ENCODE measurements at regions not wholly inside any gene's neighbourhood (a gene's known extent, or its start where the extent isn't known, plus 50 kb on each side); places are given as distances from the start of the nearest gene placed in this dataset.

GRCh38 chr14:106683631-106684030, 1157.2 kb downstream of the TMEM121 start:
- Histone ChIP-seq H3K27me3 (ENCODE audit: control insufficient read depth in 2 of 2, insufficient read depth in 2 of 2, low read length in 2 of 2) (no peaks in the 10 kb centered on the region), H3K4me3 (replicated peaks in 1 of 3; ENCODE audit: insufficient read depth in 1 of 3, low read depth in 1 of 3, low read length in 3 of 3) (no peak overlapping the region), H3K4me2 (ENCODE audit: insufficient read depth, low read length) (no peak overlapping the region), H3K9me1 (replicated peaks; ENCODE audit: control insufficient read depth, extremely low read depth, insufficient read depth, low read length) (no peaks in the 10 kb centered on the region), H3K4me1 (ENCODE audit: control insufficient read depth, extremely low read depth, insufficient read depth, low read length) (no peaks in the 10 kb centered on the region), H3K9me3 (replicated peaks; ENCODE audit: control insufficient read depth, insufficient read depth, low read length) (no peaks in the 10 kb centered on the region), H2AFZ (ENCODE audit: low read depth, low read length) (no peak overlapping the region), H3K79me2 (ENCODE audit: control insufficient read depth, insufficient read depth, low read length) (no peaks in the 10 kb centered on the region), H4K20me1 (replicated peaks; ENCODE audit: control insufficient read depth, extremely low read depth, insufficient read depth, low read length) (no peaks in the 10 kb centered on the region), H3K36me3 (ENCODE audit: control insufficient read depth in 2 of 2, extremely low read depth in 1 of 2, insufficient read depth in 2 of 2, low read length in 2 of 2) (no peaks in the 10 kb centered on the region), H3K9ac (replicated peaks; ENCODE audit: extremely low read depth, insufficient read depth, low read length) (no peak overlapping the region), H3K27ac (ENCODE audit: insufficient read depth, low read depth, low read length) (no peak overlapping the region)
- DNase-seq (ENCODE audit: low read depth, low spot score) (no peak), FAIRE-seq (no peak)
- BruUV-seq (replicated peaks), result no TSS peak
- intact Hi-C loops (cut with micrococcal nuclease) (no loop called here), dilution Hi-C loops (cut with MboI; ENCODE audit: extremely low pct_ligation_motif_present, low sequenced_read_pairs) (no loop called here)
- POLR2A ChIA-PET, result no interaction called here
- TF ChIP-seq JUN (IDR thresholded peaks at IDR 0.05; ENCODE audit: borderline replicate concordance, insufficient read depth, insufficient read length, low read depth) (no peak), GATA2 (IDR thresholded peaks at IDR 0.05; ENCODE audit: insufficient read depth, insufficient read length, low read depth, low read length) (no peak), CTCF (IDR thresholded peaks at IDR 0.05; ENCODE audit: extremely low read depth in 1 of 2, insufficient read depth in 1 of 2, low read depth in 1 of 2, low read length in 2 of 2) (no peak), FOS (IDR thresholded peaks at IDR 0.05; ENCODE audit: borderline replicate concordance, insufficient read depth, low read length) (no peak), POLR2AphosphoS5 (IDR thresholded peaks at IDR 0.05; ENCODE audit: insufficient read depth, low read depth, low read length) (no peak), MYC (IDR thresholded peaks at IDR 0.05; ENCODE audit: low read depth, low read length) (no peak), EZH2 (IDR thresholded peaks at IDR 0.05; ENCODE audit: borderline replicate concordance, low read depth, low read length, severe bottlenecking) (no peak), MAX (IDR thresholded peaks at IDR 0.05; ENCODE audit: insufficient read depth, insufficient read length) (no peak), POLR2A (IDR thresholded peaks at IDR 0.05; ENCODE audit: low read depth, low read length) (no peak)
- CTCF ChIA-PET, result no interaction called here

Data from endothelial cell of umbilical vein (primary cell).